ENCODE measurements at regions not wholly inside any gene's neighbourhood (a gene's known extent, or its start where the extent isn't known, plus 50 kb on each side); places are given as distances from the start of the nearest gene placed in this dataset.

- DNase-seq (ENCODE audit: low read depth in 3 of 3, low spot score in 1 of 3) = no peak
These were observed 764.1 kb upstream of the TENM3 start for GRCh38 chr4:181479141-181479540.

- DNase-seq (ENCODE audit: low read depth in 3 of 3, low spot score in 1 of 3) = no peak
These were observed 758.8 kb upstream of the TENM3 start for GRCh38 chr4:181484396-181484795.

GRCh38 chr4:181488926-181489325 is 754.3 kb upstream of the TENM3 start:
- DNase-seq (ENCODE audit: low read depth in 3 of 3, low spot score in 1 of 3) = no peak

- no peak for DNase-seq (ENCODE audit: low read depth in 3 of 3, low spot score in 1 of 3)
These were observed 745.1 kb upstream of the TENM3 start for GRCh38 chr4:181498148-181498547.

GRCh38 chr4:181502611-181503010 is 740.6 kb upstream of the TENM3 start:
- no peak for DNase-seq (ENCODE audit: low read depth in 3 of 3, low spot score in 1 of 3)

- no peak for DNase-seq (ENCODE audit: low read depth in 3 of 3, low spot score in 1 of 3)
These were observed 739.4 kb upstream of the TENM3 start for GRCh38 chr4:181503687-181504390.

GRCh38 chr4:181504924-181505323 is 738.3 kb upstream of the TENM3 start:
- DNase-seq (ENCODE audit: low read depth in 3 of 3, low spot score in 1 of 3) = no peak

GRCh38 chr4:181507180-181507835 is 735.9 kb upstream of the TENM3 start:
- DNase-seq (ENCODE audit: low read depth in 3 of 3, low spot score in 1 of 3) = no peak

- DNase-seq (ENCODE audit: low read depth in 3 of 3, low spot score in 1 of 3) = no peak
These were observed 735.3 kb upstream of the TENM3 start for GRCh38 chr4:181507938-181508337.

- DNase-seq (ENCODE audit: low read depth in 3 of 3, low spot score in 1 of 3) = no peak
These were observed 734.6 kb upstream of the TENM3 start for GRCh38 chr4:181508601-181509000.

GRCh38 chr4:181509073-181509472 is 734.1 kb upstream of the TENM3 start:
- DNase-seq (ENCODE audit: low read depth in 3 of 3, low spot score in 1 of 3) = no peak

GRCh38 chr4:181517491-181517890 is 725.7 kb upstream of the TENM3 start:
- DNase-seq (ENCODE audit: low read depth in 3 of 3, low spot score in 1 of 3) = no peak

- no peak for DNase-seq (ENCODE audit: low read depth in 3 of 3, low spot score in 1 of 3)
These were observed 722.4 kb upstream of the TENM3 start for GRCh38 chr4:181520790-181521189.

GRCh38 chr4:181523973-181524372 is 719.2 kb upstream of the TENM3 start:
- no peak for DNase-seq (ENCODE audit: low read depth in 3 of 3, low spot score in 1 of 3)

GRCh38 chr4:181524499-181524898 is 718.7 kb upstream of the TENM3 start:
- no peak for DNase-seq (ENCODE audit: low read depth in 3 of 3, low spot score in 1 of 3)

- DNase-seq (ENCODE audit: low read depth in 3 of 3, low spot score in 1 of 3) = no peak
These were observed 717.6 kb upstream of the TENM3 start for GRCh38 chr4:181525634-181526033.

GRCh38 chr4:181528570-181529184 is 714.5 kb upstream of the TENM3 start:
- no peak for DNase-seq (ENCODE audit: low read depth in 3 of 3, low spot score in 1 of 3)

- no peak for DNase-seq (ENCODE audit: low read depth in 3 of 3, low spot score in 1 of 3)
These were observed 713.7 kb upstream of the TENM3 start for GRCh38 chr4:181529537-181529936.

GRCh38 chr4:181536196-181536746 is 706.9 kb upstream of the TENM3 start:
- DNase-seq (ENCODE audit: low read depth in 3 of 3, low spot score in 1 of 3) = no peak

GRCh38 chr4:181536811-181537434 is 706.3 kb upstream of the TENM3 start:
- DNase-seq (ENCODE audit: low read depth in 3 of 3, low spot score in 1 of 3) = no peak

- no peak for DNase-seq (ENCODE audit: low read depth in 3 of 3, low spot score in 1 of 3)
These were observed 704.8 kb upstream of the TENM3 start for GRCh38 chr4:181538431-181538830.

- DNase-seq (ENCODE audit: low read depth in 3 of 3, low spot score in 1 of 3) = no peak
These were observed 701.8 kb upstream of the TENM3 start for GRCh38 chr4:181541396-181541795.
